GM18502 (cell line): ENCODE measurements at regions not wholly inside any gene's neighbourhood (a gene's known extent, or its start where the extent isn't known, plus 50 kb on each side); places are given as distances from the start of the nearest gene placed in this dataset.

Experiments
- ATAC-seq: cut with Tn5 transposase; IDR thresholded peaks from one replicate; pipeline ENCODE4 v1.9.1; 2021; ENCODE audit warnings: mild to moderate bottlenecking; ENCODE audit not compliant: unreplicated experiment, poor library complexity

- ATAC-seq: no peak
These were observed 335.4 kb upstream of the RAG2 start for GRCh38 chr11:36933481-36933880.

GRCh38 chr11:36931139-36931538 is 333.1 kb upstream of the RAG2 start:
- ATAC-seq: no peak

GRCh38 chr11:36930256-36930655 is 332.2 kb upstream of the RAG2 start:
- ATAC-seq: no peak

- no peak for ATAC-seq
These were observed 331.4 kb upstream of the RAG2 start for GRCh38 chr11:36929401-36929800.

- no peak for ATAC-seq
These were observed 330.6 kb upstream of the RAG2 start for GRCh38 chr11:36928621-36929020.

GRCh38 chr11:36899800-36900199 is 301.8 kb upstream of the RAG2 start:
- ATAC-seq: no peak

- ATAC-seq: no peak
These were observed 292.8 kb upstream of the RAG2 start for GRCh38 chr11:36890841-36891240.

- ATAC-seq: no peak
These were observed 292.2 kb upstream of the RAG2 start for GRCh38 chr11:36890121-36890679.

- ATAC-seq: no peak
These were observed 287.1 kb upstream of the RAG2 start for GRCh38 chr11:36885154-36885553.

GRCh38 chr11:36878737-36879136 is 280.7 kb upstream of the RAG2 start:
- no peak for ATAC-seq

- no peak for ATAC-seq
These were observed 279.1 kb upstream of the RAG2 start for GRCh38 chr11:36877149-36877548.

GRCh38 chr11:36876266-36876665 is 278.2 kb upstream of the RAG2 start:
- no peak for ATAC-seq

GRCh38 chr11:36874291-36874690 is 276.3 kb upstream of the RAG2 start:
- no peak for ATAC-seq

GRCh38 chr11:36870361-36870760 is 272.3 kb upstream of the RAG2 start:
- ATAC-seq: no peak

- ATAC-seq: no peak
These were observed 270.3 kb upstream of the RAG2 start for GRCh38 chr11:36868380-36868779.

GRCh38 chr11:36865846-36866245 is 267.8 kb upstream of the RAG2 start:
- ATAC-seq: no peak

- no peak for ATAC-seq
These were observed 256.8 kb upstream of the RAG2 start for GRCh38 chr11:36854875-36855274.

GRCh38 chr11:36848660-36849059 is 250.6 kb upstream of the RAG2 start:
- ATAC-seq: no peak

GRCh38 chr11:36840378-36840777 is 242.3 kb upstream of the RAG2 start:
- ATAC-seq: no peak

- no peak for ATAC-seq
These were observed 239.9 kb upstream of the RAG2 start for GRCh38 chr11:36837831-36838437.

GRCh38 chr11:36825251-36825650 is 227.2 kb upstream of the RAG2 start:
- no peak for ATAC-seq

GRCh38 chr11:36824349-36824748 is 226.3 kb upstream of the RAG2 start:
- ATAC-seq: no peak
